Endothelial cell of umbilical vein (primary cell): ENCODE measurements at regions not wholly inside any gene's neighbourhood (a gene's known extent, or its start where the extent isn't known, plus 50 kb on each side); places are given as distances from the start of the nearest gene placed in this dataset.

ENCODE experiments used
- BruUV-seq: library from RNA; stranded (reverse); fragments of 400-500 nt; replicated peaks from 2 replicates; lab custom pipeline; 2021; lab: Mats Ljungman, UMichigan
- CTCF ChIA-PET: fragments of 300-600, 350-600 bp; sonication (Branson Sonifier 250); formaldehyde crosslinking; loops from one replicate; lab custom pipeline; 2021; ENCODE audit warnings: antibody characterized with exemption, inconsistent platforms; lab: Charles Lee
- POLR2A ChIA-PET: fragments of 300-600, 350-600 bp; sonication (Branson Sonifier 250); formaldehyde crosslinking; loops from one replicate; lab custom pipeline; 2021; ENCODE audit warnings: antibody characterized with exemption, inconsistent platforms; lab: Charles Lee
- DNase-seq: peaks from one replicate; pipeline ENCODE4 v3.0.0-alpha.2; 2011; ENCODE audit warnings: low read depth, low spot score
- FAIRE-seq: peaks from 2 replicates; lab custom pipeline; 2011; peaks lifted over from hg19 to GRCh38; lab: Jason Lieb, UNC
- H2AFZ ChIP-seq: 2 replicates; pipeline ENCODE4 v1.6.0; 2012; ENCODE audit warnings: low read depth, low read length, control low read depth, inconsistent platforms
- H3K27ac ChIP-seq: 2 replicates; pipeline ENCODE4 v1.5.1; 2011; ENCODE audit warnings: low read depth, mild to moderate bottlenecking, control low read depth, low read length, moderate library complexity; ENCODE audit not compliant: insufficient read depth
- H3K27me3 ChIP-seq, 2 experiments: 2 replicates each; pipeline versions ENCODE4 v1.6.0 to v1.6.1; 2011; ENCODE audit warnings: low read length in 2 of 2, mixed read lengths in 1 of 2; ENCODE audit not compliant: control insufficient read depth in 2 of 2, insufficient read depth in 2 of 2
- H3K36me3 ChIP-seq, 2 experiments: 2 replicates in 1 of 2; 3 replicates in 1 of 2; pipeline ENCODE4 v1.5.1; 2011; ENCODE audit warnings: low read length in 2 of 2, mild to moderate bottlenecking in 1 of 2, moderate library complexity in 1 of 2; ENCODE audit not compliant: control insufficient read depth in 2 of 2, insufficient read depth in 2 of 2; ENCODE audit errors: extremely low read depth in 1 of 2
- H3K4me1 ChIP-seq: 3 replicates; pipeline ENCODE4 v1.5.1; 2011; ENCODE audit warnings: mild to moderate bottlenecking, low read length; ENCODE audit not compliant: control insufficient read depth, insufficient read depth; ENCODE audit errors: extremely low read depth
- H3K4me2 ChIP-seq: 2 replicates; pipeline ENCODE4 v1.6.1; 2011; ENCODE audit warnings: low read length, control low read depth, mixed read lengths; ENCODE audit not compliant: insufficient read depth
- H3K4me3 ChIP-seq, 3 experiments: fragments of 200-600 bp in 1 of 3; sonication (generic), shearing (Covaris generic) in 1 of 3; replicated peaks in 1 of 3; 2 replicates each; pipeline ENCODE4 v1.5.1; 2011 to 2016; ENCODE audit warnings: control low read depth in 3 of 3, low read length in 3 of 3, mild to moderate bottlenecking in 2 of 3, inconsistent platforms in 1 of 3, low read depth in 1 of 3, moderate library complexity in 1 of 3; ENCODE audit not compliant: insufficient read depth in 1 of 3
- H3K79me2 ChIP-seq: 2 replicates; pipeline ENCODE4 v1.6.0; 2012; ENCODE audit warnings: low read length, inconsistent platforms; ENCODE audit not compliant: control insufficient read depth, insufficient read depth
- H3K9ac ChIP-seq: replicated peaks from 2 replicates; pipeline ENCODE3; 2011; ENCODE audit warnings: low read length, control low read depth; ENCODE audit not compliant: insufficient read depth; ENCODE audit errors: extremely low read depth
- H3K9me1 ChIP-seq: replicated peaks from 3 replicates; pipeline ENCODE4 v1.6.0; 2011; ENCODE audit warnings: mild to moderate bottlenecking, low read length; ENCODE audit not compliant: control insufficient read depth, insufficient read depth; ENCODE audit errors: extremely low read depth
- H3K9me3 ChIP-seq: replicated peaks from 2 replicates; pipeline ENCODE4 v1.5.1; 2012; ENCODE audit warnings: low read length, inconsistent platforms; ENCODE audit not compliant: control insufficient read depth, insufficient read depth
- H4K20me1 ChIP-seq: replicated peaks from 2 replicates; pipeline ENCODE3; 2011; ENCODE audit warnings: mild to moderate bottlenecking, low read length; ENCODE audit not compliant: control insufficient read depth, insufficient read depth; ENCODE audit errors: extremely low read depth
- EZH2 ChIP-seq: IDR thresholded peaks from 2 replicates; pipeline ENCODE4 v1.6.1; 2012; ENCODE audit warnings: borderline replicate concordance, low read depth, mild to moderate bottlenecking, moderate library complexity, low read length, inconsistent platforms; ENCODE audit not compliant: severe bottlenecking
- FOS ChIP-seq: IDR thresholded peaks from 2 replicates; pipeline ENCODE4 v1.6.1; 2011; ENCODE audit warnings: mild to moderate bottlenecking, low read length, moderate library complexity, borderline replicate concordance; ENCODE audit not compliant: insufficient read depth
- MAX ChIP-seq: IDR thresholded peaks from 2 replicates; pipeline ENCODE4 v1.6.1; 2011; ENCODE audit not compliant: insufficient read depth, insufficient read length
- MYC ChIP-seq: IDR thresholded peaks from one replicate; pipeline ENCODE4 v1.6.1; 2011; ENCODE audit warnings: mild to moderate bottlenecking, low read depth, low read length
- POLR2A ChIP-seq: IDR thresholded peaks from 2 replicates; pipeline ENCODE4 v1.6.1; 2012; ENCODE audit warnings: low read depth, mild to moderate bottlenecking, control low read depth, low read length
- POLR2AphosphoS5 ChIP-seq: IDR thresholded peaks from 2 replicates; pipeline ENCODE4 v1.6.1; 2012; ENCODE audit warnings: low read depth, mild to moderate bottlenecking, control low read depth, low read length, moderate library complexity; ENCODE audit not compliant: insufficient read depth
- dilution Hi-C: fragments of 300-500 bp; cut with MboI; formaldehyde crosslinking; loops from one replicate; pipeline ENCODE4 v1.15.0; 2019; ENCODE audit warnings: low sequenced_read_pairs; ENCODE audit not compliant: extremely low pct_ligation_motif_present
- intact Hi-C: fragments of 100-400 bp; cut with micrococcal nuclease; formaldehyde crosslinking; loops from one replicate; pipeline ENCODE4 v1.10.0; 2022
- TF ChIP-seq, protein P1 (sequence below), 2 donors: IDR thresholded peaks; 1 replicate in 1 of 2; 2 replicates in 1 of 2; pipeline ENCODE4 v1.5.1; 2011; ENCODE audit warnings: low read length in 2 of 2, mild to moderate bottlenecking in 2 of 2, moderate library complexity in 2 of 2, control low read depth in 1 of 2, inconsistent platforms in 1 of 2, low read depth in 1 of 2; ENCODE audit not compliant: insufficient read depth in 1 of 2; ENCODE audit errors: extremely low read depth in 1 of 2

DNA sequence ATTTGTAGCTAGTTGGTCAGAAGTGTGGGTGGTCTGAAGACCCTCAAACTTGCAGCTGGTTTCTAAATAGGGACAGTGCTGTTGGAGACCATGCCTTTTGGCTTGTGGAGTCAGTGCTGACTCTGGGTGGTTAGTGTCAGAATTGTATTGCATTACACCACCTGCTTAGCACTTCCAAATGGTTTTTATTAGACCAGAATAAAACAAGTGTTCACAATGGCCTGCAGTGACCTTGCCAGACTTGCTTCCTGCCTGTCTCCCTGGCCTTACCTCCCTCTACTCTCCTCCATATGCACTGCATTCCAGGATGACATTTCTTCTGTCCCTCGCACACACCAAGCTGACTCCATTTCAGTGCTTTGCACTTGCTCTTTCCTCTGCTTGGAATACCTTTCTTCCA lies 72.7 kb upstream of the CNIH3 start:
- dilution Hi-C loops: no loop called here
- BruUV-seq: TSS peak; percentile 78
- H3K4me1 ChIP-seq: peaks cover 53% of the 10 kb centered on the region
- H4K20me1 ChIP-seq: no peaks in the 10 kb centered on the region
- H2AFZ ChIP-seq: peak overlapping the region; percentile 65
- POLR2A ChIA-PET: interaction anchor here (0.5 to 1.6 kb wide), 3 partner anchors 15 to 89 kb away, joined by 3 to 7 read pairs (median 5); no protein-coding TSS in a partner anchor
- H3K36me3 ChIP-seq: no peaks in the 10 kb centered on the region
- peak; percentile 43 for DNase-seq
- peak overlapping the region; percentile 63 for H3K9ac ChIP-seq
- H3K9me1 ChIP-seq: no peaks in the 10 kb centered on the region
- H3K4me2 ChIP-seq: peak overlapping the region; percentile 71
- no peak for FAIRE-seq
- CTCF ChIA-PET: interaction anchor here (0.9 to 2.3 kb wide), 11 partner anchors 12 to 309 kb away, joined by 3 to 15 read pairs (median 6); no protein-coding TSS in a partner anchor
- H3K79me2 ChIP-seq: no peaks in the 10 kb centered on the region
- no peak overlapping the region for H3K4me3 ChIP-seq
- H3K27ac ChIP-seq: peak overlapping the region; percentile 100
- TF ChIP-seq POLR2AphosphoS5: no peak
- peak; percentile 9 for TF ChIP-seq POLR2A
- no peak for TF ChIP-seq MYC
- TF ChIP-seq MAX: no peak
- no peak for TF ChIP-seq FOS
- TF ChIP-seq EZH2: no peak
- TF ChIP-seq, protein P1, sequence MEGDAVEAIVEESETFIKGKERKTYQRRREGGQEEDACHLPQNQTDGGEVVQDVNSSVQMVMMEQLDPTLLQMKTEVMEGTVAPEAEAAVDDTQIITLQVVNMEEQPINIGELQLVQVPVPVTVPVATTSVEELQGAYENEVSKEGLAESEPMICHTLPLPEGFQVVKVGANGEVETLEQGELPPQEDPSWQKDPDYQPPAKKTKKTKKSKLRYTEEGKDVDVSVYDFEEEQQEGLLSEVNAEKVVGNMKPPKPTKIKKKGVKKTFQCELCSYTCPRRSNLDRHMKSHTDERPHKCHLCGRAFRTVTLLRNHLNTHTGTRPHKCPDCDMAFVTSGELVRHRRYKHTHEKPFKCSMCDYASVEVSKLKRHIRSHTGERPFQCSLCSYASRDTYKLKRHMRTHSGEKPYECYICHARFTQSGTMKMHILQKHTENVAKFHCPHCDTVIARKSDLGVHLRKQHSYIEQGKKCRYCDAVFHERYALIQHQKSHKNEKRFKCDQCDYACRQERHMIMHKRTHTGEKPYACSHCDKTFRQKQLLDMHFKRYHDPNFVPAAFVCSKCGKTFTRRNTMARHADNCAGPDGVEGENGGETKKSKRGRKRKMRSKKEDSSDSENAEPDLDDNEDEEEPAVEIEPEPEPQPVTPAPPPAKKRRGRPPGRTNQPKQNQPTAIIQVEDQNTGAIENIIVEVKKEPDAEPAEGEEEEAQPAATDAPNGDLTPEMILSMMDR (IDR thresholded peaks at IDR 0.05; ENCODE audit: extremely low read depth in 1 of 2, insufficient read depth in 1 of 2, low read depth in 1 of 2, low read length in 2 of 2): no peak
- H3K27me3 ChIP-seq: no peaks in the 10 kb centered on the region
- intact Hi-C loops: loop anchor here (1.0 to 10.0 kb wide), 5 partner anchors 30 to 699 kb away; partner anchors contain the start of genes TP53BP2 and WDR26
- no peaks in the 10 kb centered on the region for H3K9me3 ChIP-seq
